ENCODE measurements at regions not wholly inside any gene's neighbourhood (a gene's known extent, or its start where the extent isn't known, plus 50 kb on each side); places are given as distances from the start of the nearest gene placed in this dataset.
"Not testable (repeated sequence)": the region's sequence is repeated elsewhere in the genome, so short reads cannot be mapped to it uniquely, and the experiment has no call there.

- TF ChIP-seq CTCF (optimal IDR thresholded peaks at IDR 0.05 in 1 of 3, IDR thresholded peaks at IDR 0.05 in 1 of 3, conservative IDR thresholded peaks at IDR 0.05 in 1 of 3; ENCODE audit: extremely low read depth in 1 of 3, insufficient read depth in 2 of 3, low read length in 3 of 3) = no peak
- no peak for TF ChIP-seq EZH2 (IDR thresholded peaks at IDR 0.05; ENCODE audit: low read length)
- FAIRE-seq = no peak
Observed at GRCh38 chr2:101627285-101628029, 70.0 kb upstream of the MAP4K4 start.

GRCh38 chr2:101625814-101626213 lies 71.7 kb upstream of the MAP4K4 start:
- DNase-seq (ENCODE audit: low read depth, low spot score); FAIRE-seq; H3K27me3 ChIP-seq (ENCODE audit: control insufficient read depth, extremely low read depth, insufficient read depth, low read length); H3K9me1 ChIP-seq (ENCODE audit: control insufficient read depth, extremely low read depth, insufficient read depth, low read length); H3K36me3 ChIP-seq (ENCODE audit: control insufficient read depth in 2 of 2, extremely low read depth in 1 of 2, insufficient read depth in 2 of 2, low read length in 2 of 2); H3K4me3 ChIP-seq (ENCODE audit: control insufficient read depth in 2 of 3, extremely low read depth in 1 of 3, insufficient read depth in 2 of 3, low read depth in 1 of 3, low read length in 3 of 3); H3K79me2 ChIP-seq (ENCODE audit: control insufficient read depth, insufficient read depth, low read length); dilution Hi-C loops (cut with MboI; ENCODE audit: extremely low pct_ligation_motif_present, low sequenced_read_pairs); H3K9me3 ChIP-seq (ENCODE audit: control insufficient read depth, low read depth, low read length); H3K4me2 ChIP-seq (ENCODE audit: control insufficient read depth, extremely low read depth, insufficient read depth, low read depth, low read length); H3K27ac ChIP-seq (ENCODE audit: control insufficient read depth, insufficient read depth, low read length); H3K4me1 ChIP-seq (ENCODE audit: control insufficient read depth, extremely low read depth, insufficient read depth, low read length); H3K9ac ChIP-seq (ENCODE audit: control insufficient read depth, extremely low read depth, insufficient read depth, low read length); H2AFZ ChIP-seq (ENCODE audit: control insufficient read depth, low read length); H4K20me1 ChIP-seq (ENCODE audit: control insufficient read depth, extremely low read depth, insufficient read depth, low read length): not testable (repeated sequence)

More at GRCh38 chr2:101627285-101628029, 70.0 kb upstream of the MAP4K4 start:
- Histone ChIP-seq H3K4me1 (ENCODE audit: control insufficient read depth, extremely low read depth, insufficient read depth, low read length) (no peaks in the 10 kb centered on the region), H3K27me3 (ENCODE audit: control insufficient read depth, extremely low read depth, insufficient read depth, low read length) (no peaks in the 10 kb centered on the region), H2AFZ (ENCODE audit: control insufficient read depth, low read length) (no peak overlapping the region), H3K9me1 (ENCODE audit: control insufficient read depth, extremely low read depth, insufficient read depth, low read length) (no peaks in the 10 kb centered on the region), H3K79me2 (ENCODE audit: control insufficient read depth, insufficient read depth, low read length) (no peaks in the 10 kb centered on the region), H3K4me2 (ENCODE audit: control insufficient read depth, extremely low read depth, insufficient read depth, low read depth, low read length) (no peak overlapping the region), H3K27ac (ENCODE audit: control insufficient read depth, insufficient read depth, low read length) (no peak overlapping the region), H3K9me3 (ENCODE audit: control insufficient read depth, low read depth, low read length) (no peaks in the 10 kb centered on the region), H3K9ac (ENCODE audit: control insufficient read depth, extremely low read depth, insufficient read depth, low read length) (no peak overlapping the region), H4K20me1 (ENCODE audit: control insufficient read depth, extremely low read depth, insufficient read depth, low read length) (no peaks in the 10 kb centered on the region), H3K4me3 (ENCODE audit: control insufficient read depth in 2 of 3, extremely low read depth in 1 of 3, insufficient read depth in 2 of 3, low read depth in 1 of 3, low read length in 3 of 3) (no peak overlapping the region), H3K36me3 (ENCODE audit: control insufficient read depth in 2 of 2, extremely low read depth in 1 of 2, insufficient read depth in 2 of 2, low read length in 2 of 2) (no peaks in the 10 kb centered on the region)
- DNase-seq (ENCODE audit: low read depth, low spot score) = no peak
- dilution Hi-C loops (cut with MboI; ENCODE audit: extremely low pct_ligation_motif_present, low sequenced_read_pairs) = no loop called here

GRCh38 chr2:101625387-101625786 lies 72.1 kb upstream of the MAP4K4 start:
- Histone ChIP-seq H4K20me1 (ENCODE audit: control insufficient read depth, extremely low read depth, insufficient read depth, low read length) (no peaks in the 10 kb centered on the region), H3K4me2 (ENCODE audit: control insufficient read depth, extremely low read depth, insufficient read depth, low read depth, low read length) (no peak overlapping the region), H3K9me3 (ENCODE audit: control insufficient read depth, low read depth, low read length) (no peaks in the 10 kb centered on the region), H3K27me3 (ENCODE audit: control insufficient read depth, extremely low read depth, insufficient read depth, low read length) (no peaks in the 10 kb centered on the region), H2AFZ (ENCODE audit: control insufficient read depth, low read length) (no peak overlapping the region), H3K79me2 (ENCODE audit: control insufficient read depth, insufficient read depth, low read length) (no peaks in the 10 kb centered on the region), H3K9me1 (ENCODE audit: control insufficient read depth, extremely low read depth, insufficient read depth, low read length) (no peaks in the 10 kb centered on the region), H3K27ac (ENCODE audit: control insufficient read depth, insufficient read depth, low read length) (no peak overlapping the region), H3K9ac (ENCODE audit: control insufficient read depth, extremely low read depth, insufficient read depth, low read length) (no peak overlapping the region), H3K4me3 (ENCODE audit: control insufficient read depth in 2 of 3, extremely low read depth in 1 of 3, insufficient read depth in 2 of 3, low read depth in 1 of 3, low read length in 3 of 3) (no peak overlapping the region), H3K4me1 (ENCODE audit: control insufficient read depth, extremely low read depth, insufficient read depth, low read length) (no peaks in the 10 kb centered on the region), H3K36me3 (ENCODE audit: control insufficient read depth in 2 of 2, extremely low read depth in 1 of 2, insufficient read depth in 2 of 2, low read length in 2 of 2) (no peaks in the 10 kb centered on the region)
- DNase-seq (ENCODE audit: low read depth, low spot score) (no peak), FAIRE-seq (no peak)
- dilution Hi-C loops (cut with MboI; ENCODE audit: extremely low pct_ligation_motif_present, low sequenced_read_pairs) = no loop called here
- TF ChIP-seq EZH2 (IDR thresholded peaks at IDR 0.05; ENCODE audit: low read length) (no peak), CTCF (optimal IDR thresholded peaks at IDR 0.05 in 1 of 3, IDR thresholded peaks at IDR 0.05 in 1 of 3, conservative IDR thresholded peaks at IDR 0.05 in 1 of 3; ENCODE audit: extremely low read depth in 1 of 3, insufficient read depth in 2 of 3, low read length in 3 of 3) (no peak)

Data from keratinocyte (primary cell).